OCI-LY7 (cell line): ENCODE measurements at regions not wholly inside any gene's neighbourhood (a gene's known extent, or its start where the extent isn't known, plus 50 kb on each side); places are given as distances from the start of the nearest gene placed in this dataset.

Experiments used
- BruUV-seq: library from RNA; stranded (reverse); fragments of 400-500 nt; replicated peaks from 2 replicates; lab custom pipeline; 2021; lab: Mats Ljungman, UMichigan
- CTCF ChIA-PET: fragments of 300-600 bp; sonication (Branson Sonifier 250); formaldehyde crosslinking; loops from one replicate; lab custom pipeline; 2022; ENCODE audit warnings: antibody characterized with exemption; ENCODE audit not compliant: unreplicated experiment; lab: Charles Lee
- POLR2A ChIA-PET: fragments of 300-600 bp; sonication (Branson Sonifier 250); formaldehyde crosslinking; loops from one replicate; lab custom pipeline; 2022; ENCODE audit warnings: antibody characterized with exemption; lab: Charles Lee
- DNase-seq: peaks from one replicate; pipeline ENCODE4 v3.0.0-alpha.2; 2015; ENCODE audit warnings: low spot score
- H2AFZ ChIP-seq: fragments of 200-600 bp; sonication (generic), shearing (Covaris generic); 2 replicates; pipeline ENCODE4 v1.6.1; 2014; ENCODE audit warnings: mild to moderate bottlenecking, antibody characterized with exemption, low read length, moderate library complexity
- H3K27ac ChIP-seq: fragments of 200-600 bp; sonication (generic); 2 replicates; pipeline ENCODE4 v1.5.1; 2014; ENCODE audit warnings: mixed run types, low read depth, mild to moderate bottlenecking, moderate library complexity, low read length, inconsistent platforms; ENCODE audit not compliant: poor library complexity, severe bottlenecking
- H3K36me3 ChIP-seq: fragments of 200-600 bp; sonication (generic); 2 replicates; pipeline ENCODE4 v1.6.1; 2014; ENCODE audit warnings: mild to moderate bottlenecking, antibody characterized with exemption, low read length, moderate library complexity, mixed read lengths; ENCODE audit not compliant: insufficient read depth
- H3K4me1 ChIP-seq: fragments of 200-600 bp; sonication (generic); 2 replicates; pipeline ENCODE4 v1.5.1; 2014; ENCODE audit warnings: mild to moderate bottlenecking, low read length; ENCODE audit not compliant: insufficient read depth, poor library complexity, severe bottlenecking
- H3K4me2 ChIP-seq: fragments of 200-600 bp; sonication (generic); 2 replicates; pipeline ENCODE4 v1.6.1; 2014; ENCODE audit warnings: mild to moderate bottlenecking, low read length
- H3K4me3 ChIP-seq: fragments of 200-600 bp; sonication (generic); 2 replicates; pipeline ENCODE4 v1.5.1; 2014; ENCODE audit warnings: mild to moderate bottlenecking, low read depth, low read length; ENCODE audit not compliant: poor library complexity, severe bottlenecking
- H3K79me2 ChIP-seq: fragments of 200-600 bp; sonication (generic); 2 replicates; pipeline ENCODE4 v1.6.1; 2016; ENCODE audit warnings: low read depth, mild to moderate bottlenecking, low read length, moderate library complexity, mixed read lengths; ENCODE audit not compliant: insufficient read depth
- H3K9me2 ChIP-seq: fragments of 200-600 bp; sonication (generic); 2 replicates; pipeline ENCODE4 v1.6.1; 2016; ENCODE audit warnings: mild to moderate bottlenecking, low read length, mixed read lengths; ENCODE audit not compliant: insufficient read depth
- H3K9me3 ChIP-seq: fragments of 200-600 bp; sonication (generic); 2 replicates; pipeline ENCODE4 v1.6.1; 2014; ENCODE audit warnings: mild to moderate bottlenecking, mixed run types, low read length, mixed read lengths
- H4K20me1 ChIP-seq: fragments of 200-600 bp; sonication (generic); 2 replicates; pipeline ENCODE4 v1.6.1; 2014; ENCODE audit warnings: mild to moderate bottlenecking, antibody characterized with exemption, low read length, moderate library complexity, mixed read lengths; ENCODE audit not compliant: insufficient read depth
- EZH2phosphoT487 ChIP-seq: fragments of 200-600 bp; sonication (generic); IDR thresholded peaks from 2 replicates; pipeline ENCODE4 v1.6.1; 2018; ENCODE audit warnings: low read depth, borderline replicate concordance, mild to moderate bottlenecking, mixed run types, antibody characterized with exemption, low read length, moderate library complexity, mixed read lengths
- intact Hi-C: fragments of 100-400 bp; cut with micrococcal nuclease; formaldehyde crosslinking; loops from one replicate; pipeline ENCODE4 v1.10.0; 2022; ENCODE audit not compliant: unreplicated experiment
- TF ChIP-seq, protein P1 (sequence below): fragments of 200-600 bp; sonication (generic); conservative IDR thresholded peaks from 2 replicates; pipeline ENCODE4 v1.5.1; 2014; ENCODE audit warnings: mild to moderate bottlenecking, antibody characterized with exemption, low read length, moderate library complexity, mixed read lengths

DNA sequence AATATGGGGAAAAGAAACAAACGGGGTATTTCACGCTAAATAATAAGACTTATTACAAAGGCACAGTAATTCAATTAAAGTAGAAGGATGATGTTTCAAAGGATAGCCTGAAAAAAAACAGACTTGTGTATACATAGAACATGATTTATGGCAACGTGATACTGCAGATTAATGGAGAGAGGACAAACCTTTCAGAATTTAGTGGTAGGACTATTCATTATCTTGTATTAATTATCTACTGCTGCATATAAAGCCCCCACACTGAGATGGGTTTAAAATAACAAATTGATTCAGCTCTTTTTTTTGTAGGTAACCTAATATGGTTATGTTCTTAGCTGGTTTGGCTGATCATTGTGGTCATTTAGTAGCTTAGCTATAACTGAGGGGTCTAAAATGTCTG, 1269.0 kb downstream of the FSTL5 start:
- no peaks in the 10 kb centered on the region for H3K9me3 ChIP-seq
- POLR2A ChIA-PET = interaction anchor here (0.6 kb wide), 1 partner anchor 389 kb away, joined by 3 read pairs; no protein-coding TSS in a partner anchor
- BruUV-seq = no TSS peak
- no peaks in the 10 kb centered on the region for H4K20me1 ChIP-seq
- no peak overlapping the region for H3K27ac ChIP-seq
- H3K4me2 ChIP-seq = no peak overlapping the region
- H3K9me2 ChIP-seq = no peaks in the 10 kb centered on the region
- no peaks in the 10 kb centered on the region for H3K4me1 ChIP-seq
- CTCF ChIA-PET = no interaction called here
- H3K79me2 ChIP-seq = no peaks in the 10 kb centered on the region
- TF ChIP-seq, protein P1, sequence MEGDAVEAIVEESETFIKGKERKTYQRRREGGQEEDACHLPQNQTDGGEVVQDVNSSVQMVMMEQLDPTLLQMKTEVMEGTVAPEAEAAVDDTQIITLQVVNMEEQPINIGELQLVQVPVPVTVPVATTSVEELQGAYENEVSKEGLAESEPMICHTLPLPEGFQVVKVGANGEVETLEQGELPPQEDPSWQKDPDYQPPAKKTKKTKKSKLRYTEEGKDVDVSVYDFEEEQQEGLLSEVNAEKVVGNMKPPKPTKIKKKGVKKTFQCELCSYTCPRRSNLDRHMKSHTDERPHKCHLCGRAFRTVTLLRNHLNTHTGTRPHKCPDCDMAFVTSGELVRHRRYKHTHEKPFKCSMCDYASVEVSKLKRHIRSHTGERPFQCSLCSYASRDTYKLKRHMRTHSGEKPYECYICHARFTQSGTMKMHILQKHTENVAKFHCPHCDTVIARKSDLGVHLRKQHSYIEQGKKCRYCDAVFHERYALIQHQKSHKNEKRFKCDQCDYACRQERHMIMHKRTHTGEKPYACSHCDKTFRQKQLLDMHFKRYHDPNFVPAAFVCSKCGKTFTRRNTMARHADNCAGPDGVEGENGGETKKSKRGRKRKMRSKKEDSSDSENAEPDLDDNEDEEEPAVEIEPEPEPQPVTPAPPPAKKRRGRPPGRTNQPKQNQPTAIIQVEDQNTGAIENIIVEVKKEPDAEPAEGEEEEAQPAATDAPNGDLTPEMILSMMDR = no peak
- TF ChIP-seq EZH2phosphoT487 = no peak
- no peak overlapping the region for H2AFZ ChIP-seq
- intact Hi-C loops = no loop called here
- H3K36me3 ChIP-seq = no peaks in the 10 kb centered on the region
- no peak overlapping the region for H3K4me3 ChIP-seq
- no peak for DNase-seq

DNA sequence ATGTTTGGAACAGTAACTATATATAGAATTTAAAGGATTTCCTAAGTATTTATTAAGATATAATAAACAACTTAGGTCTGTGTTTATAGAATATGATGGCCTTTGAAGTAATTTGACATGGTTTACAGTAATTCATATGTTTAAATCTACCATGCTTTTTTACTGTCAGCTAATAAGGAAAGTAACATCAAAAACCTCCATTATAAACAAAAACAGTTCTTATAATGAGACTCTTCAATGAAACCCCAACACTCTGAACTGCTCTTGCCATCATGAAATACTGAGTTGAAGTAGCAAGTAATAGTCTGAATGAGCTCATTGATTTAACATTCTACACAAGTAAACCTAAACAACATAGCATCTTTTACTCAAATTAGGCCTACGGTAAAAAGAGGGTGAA, 1236.5 kb downstream of the FSTL5 start:
- CTCF ChIA-PET = no interaction called here
- DNase-seq = no peak
- no peaks in the 10 kb centered on the region for H3K36me3 ChIP-seq
- H4K20me1 ChIP-seq = no peaks in the 10 kb centered on the region
- TF ChIP-seq, protein P1 = no peak
- no peak for TF ChIP-seq EZH2phosphoT487
- intact Hi-C loops = no loop called here
- H3K4me3 ChIP-seq = no peak overlapping the region
- no peaks in the 10 kb centered on the region for H3K4me1 ChIP-seq
- POLR2A ChIA-PET = interaction anchor here (0.6 kb wide), 1 partner anchor 743 kb away, joined by 3 read pairs; no protein-coding TSS in a partner anchor
- no peak overlapping the region for H3K4me2 ChIP-seq
- H3K9me3 ChIP-seq = no peaks in the 10 kb centered on the region
- H2AFZ ChIP-seq = no peak overlapping the region
- BruUV-seq = no TSS peak
- no peaks in the 10 kb centered on the region for H3K9me2 ChIP-seq
- H3K79me2 ChIP-seq = no peaks in the 10 kb centered on the region
- no peak overlapping the region for H3K27ac ChIP-seq

DNA sequence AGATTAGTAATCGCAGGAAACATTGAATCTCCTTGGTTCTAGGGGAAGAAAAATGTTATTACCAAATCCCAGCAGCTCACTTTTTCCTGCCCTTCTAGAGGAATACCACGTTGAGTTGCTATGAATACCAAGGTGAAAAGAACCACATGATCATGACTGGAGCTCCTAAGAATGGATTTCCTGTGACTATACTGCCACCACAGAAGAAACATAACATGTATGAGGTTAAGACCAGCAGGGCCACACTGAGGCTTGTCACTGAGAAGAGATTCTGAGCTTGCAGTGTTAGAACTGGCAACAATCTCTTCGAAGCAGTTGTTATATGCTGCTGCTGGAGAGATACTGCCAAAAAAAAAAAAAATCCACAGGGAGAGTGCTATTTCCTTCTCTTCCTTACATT, 1235.3 kb downstream of the FSTL5 start:
- intact Hi-C loops = no loop called here
- BruUV-seq = no TSS peak

More for the DNA sequence above, 1235.3 kb downstream of the FSTL5 start:
- Histone ChIP-seq H2AFZ (no peak overlapping the region), H3K27ac (no peak overlapping the region), H3K4me2 (no peak overlapping the region), H3K36me3 (no peaks in the 10 kb centered on the region), H3K79me2 (no peaks in the 10 kb centered on the region), H3K4me3 (no peak overlapping the region), H3K9me3 (no peaks in the 10 kb centered on the region), H3K9me2 (no peaks in the 10 kb centered on the region), H3K4me1 (no peaks in the 10 kb centered on the region), H4K20me1 (no peaks in the 10 kb centered on the region)
- TF ChIP-seq, protein P1 = no peak
- TF ChIP-seq EZH2phosphoT487 = no peak
- DNase-seq = no peak
- ChIA-PET POLR2A (interaction anchor here (0.7 kb wide), 1 partner anchor 591 kb away, joined by 3 read pairs; no protein-coding TSS in a partner anchor), CTCF (no interaction called here)
